IMR-90 (cell line): ENCODE measurements at regions not wholly inside any gene's neighbourhood (a gene's known extent, or its start where the extent isn't known, plus 50 kb on each side); places are given as distances from the start of the nearest gene placed in this dataset.

ENCODE experiments used
- ATAC-seq: fragments of 200-7000 bp; cut with Tn5 transposase; 2 replicates; pipeline ENCODE4 v1.9.1; 2020; ENCODE audit warnings: low read depth, mild to moderate bottlenecking, moderate library complexity
- BruUV-seq: library from RNA; stranded (reverse); fragments of 400-500 nt; replicated peaks from 2 replicates; lab custom pipeline; 2021; lab: Mats Ljungman, UMichigan
- CTCF ChIA-PET: fragments of 300-600 bp; formaldehyde crosslinking; extraction: SDS; loops from one replicate; lab custom pipeline; 2021; ENCODE audit warnings: antibody characterized with exemption; lab: Yijun Ruan, JAX
- POLR2A ChIA-PET: fragments of 300-600 bp; sonication (Branson Sonifier 250); formaldehyde crosslinking; loops from one replicate; lab custom pipeline; 2022; ENCODE audit warnings: antibody characterized with exemption; ENCODE audit not compliant: unreplicated experiment; lab: Charles Lee
- DNase-seq: peaks from one replicate; pipeline ENCODE4 v3.0.0; 2013
- H2AFZ ChIP-seq: replicated peaks from 2 replicates; pipeline ENCODE3; 2013; ENCODE audit warnings: low read length, mild to moderate bottlenecking; ENCODE audit not compliant: poor library complexity
- H2AK5ac ChIP-seq: 2 replicates; pipeline ENCODE4 v1.6.1; 2013; ENCODE audit warnings: low read depth, low read length, inconsistent platforms
- H2AK9ac ChIP-seq: replicated peaks from 2 replicates; pipeline ENCODE3; 2013; ENCODE audit warnings: mild to moderate bottlenecking, low read depth, low read length, moderate library complexity; ENCODE audit not compliant: poor library complexity
- H2BK120ac ChIP-seq: 2 replicates; pipeline ENCODE4 v1.6.1; 2013; ENCODE audit warnings: low read depth, low read length, inconsistent platforms
- H2BK15ac ChIP-seq: 3 replicates; pipeline ENCODE4 v1.6.1; 2013; ENCODE audit warnings: low read depth, low read length, inconsistent platforms
- H2BK20ac ChIP-seq: 2 replicates; pipeline ENCODE4 v1.6.1; 2013; ENCODE audit warnings: low read depth, mild to moderate bottlenecking, inconsistent platforms, low read length, moderate library complexity
- H2BK5ac ChIP-seq: 2 replicates; pipeline ENCODE4 v1.6.1; 2013; ENCODE audit warnings: mild to moderate bottlenecking, low read depth, low read length, inconsistent platforms; ENCODE audit not compliant: poor library complexity, severe bottlenecking
- H3K14ac ChIP-seq: replicated peaks from 2 replicates; pipeline ENCODE4 v1.6.1; 2013; ENCODE audit warnings: low read depth, low read length, inconsistent platforms
- H3K18ac ChIP-seq: 2 replicates; pipeline ENCODE4 v1.6.1; 2013; ENCODE audit warnings: low read depth, low read length, control low read depth
- H3K23ac ChIP-seq: 2 replicates; pipeline ENCODE4 v1.6.1; 2013; ENCODE audit warnings: low read depth, low read length, inconsistent platforms
- H3K27ac ChIP-seq: 2 replicates; pipeline ENCODE4 v1.5.1; 2013; ENCODE audit warnings: mild to moderate bottlenecking, control low read depth, low read length; ENCODE audit not compliant: insufficient read depth
- H3K27me3 ChIP-seq: 2 replicates; pipeline ENCODE4 v1.6.1; 2013; ENCODE audit warnings: low read length; ENCODE audit not compliant: control insufficient read depth, insufficient read depth
- H3K36me3 ChIP-seq: 2 replicates; pipeline ENCODE4 v1.6.1; 2013; ENCODE audit warnings: low read length, mixed read lengths; ENCODE audit not compliant: control insufficient read depth, insufficient read depth
- H3K4ac ChIP-seq: 2 replicates; pipeline ENCODE4 v1.6.1; 2013; ENCODE audit warnings: low read depth, low read length, inconsistent platforms
- H3K4me1 ChIP-seq: 2 replicates; pipeline ENCODE4 v1.6.1; 2013; ENCODE audit warnings: low read length, mixed read lengths; ENCODE audit not compliant: control insufficient read depth, insufficient read depth
- H3K4me2 ChIP-seq: 2 replicates; pipeline ENCODE4 v1.6.1; 2013; ENCODE audit warnings: low read depth, mild to moderate bottlenecking, control low read depth, low read length, moderate library complexity
- H3K4me3 ChIP-seq: 2 replicates; pipeline ENCODE4 v1.5.1; 2013; ENCODE audit warnings: low read depth, mild to moderate bottlenecking, control low read depth, low read length, moderate library complexity; ENCODE audit not compliant: insufficient read depth
- H3K56ac ChIP-seq: 2 replicates; pipeline ENCODE4 v1.6.1; 2013; ENCODE audit warnings: low read length, inconsistent platforms; ENCODE audit not compliant: insufficient read depth; ENCODE audit errors: extremely low read depth
- H3K79me1 ChIP-seq, 2 experiments: 2 replicates each; pipeline ENCODE4 v1.6.1; 2013; ENCODE audit warnings: low read length in 2 of 2, inconsistent platforms in 1 of 2, low read depth in 1 of 2
- H3K9ac ChIP-seq: 2 replicates; pipeline ENCODE4 v1.6.1; 2013; ENCODE audit warnings: low read depth, low read length, control low read depth
- H3K9me1 ChIP-seq: 2 replicates; pipeline ENCODE4 v1.6.1; 2013; ENCODE audit warnings: low read length, inconsistent platforms; ENCODE audit not compliant: insufficient read depth
- H3K9me3 ChIP-seq: 2 replicates; pipeline ENCODE4 v1.6.1; 2013; ENCODE audit warnings: low read length; ENCODE audit not compliant: control insufficient read depth, insufficient read depth
- H4K20me1 ChIP-seq: 2 replicates; pipeline ENCODE4 v1.6.1; 2013; ENCODE audit warnings: low read length, inconsistent platforms; ENCODE audit not compliant: insufficient read depth
- H4K5ac ChIP-seq: 2 replicates; pipeline ENCODE4 v1.6.1; 2013; ENCODE audit warnings: mild to moderate bottlenecking, low read depth, low read length, control low read depth
- H4K8ac ChIP-seq, 2 experiments: 2 replicates each; pipeline ENCODE4 v1.6.1; 2013; ENCODE audit warnings: low read depth in 2 of 2, low read length in 2 of 2, control low read depth in 1 of 2, inconsistent platforms in 1 of 2
- H4K91ac ChIP-seq: 2 replicates; pipeline ENCODE4 v1.6.1; 2013; ENCODE audit warnings: low read depth, low read length, inconsistent platforms; ENCODE audit not compliant: insufficient read depth
- BHLHE40 ChIP-seq: fragments of 150-350 bp; IDR thresholded peaks from 2 replicates; pipeline ENCODE4 v1.6.1; 2016; ENCODE audit warnings: mild to moderate bottlenecking, low read depth, low read length
- CEBPB ChIP-seq: IDR thresholded peaks from 2 replicates; pipeline ENCODE4 v1.6.1; 2012; ENCODE audit warnings: low read depth, low read length, improper control_type of control experiment
- CHD1 ChIP-seq: IDR thresholded peaks from 2 replicates; pipeline ENCODE4 v1.6.1; 2012; ENCODE audit warnings: low read depth, low read length, improper control_type of control experiment
- FOS ChIP-seq: fragments of 150-350 bp; IDR thresholded peaks from 2 replicates; pipeline ENCODE4 v1.6.1; 2016; ENCODE audit warnings: low read depth, low read length
- MAFK ChIP-seq: IDR thresholded peaks from 2 replicates; pipeline ENCODE4 v1.6.1; 2012; ENCODE audit warnings: low read depth, low read length, improper control_type of control experiment
- MAZ ChIP-seq: IDR thresholded peaks from 2 replicates; pipeline ENCODE4 v1.6.1; 2012; ENCODE audit warnings: low read depth, mild to moderate bottlenecking, low read length, improper control_type of control experiment, moderate library complexity, borderline replicate concordance
- MXI1 ChIP-seq: IDR thresholded peaks from 2 replicates; pipeline ENCODE4 v1.6.1; 2012; ENCODE audit warnings: low read depth, mild to moderate bottlenecking, low read length, moderate library complexity, borderline replicate concordance
- NFE2L2 ChIP-seq: fragments of 150-350 bp; IDR thresholded peaks from 2 replicates; pipeline ENCODE4 v1.6.1; 2016; ENCODE audit warnings: low read depth, mild to moderate bottlenecking, low read length
- POLR2A ChIP-seq: IDR thresholded peaks from 2 replicates; pipeline ENCODE4 v1.6.1; 2012; ENCODE audit warnings: mild to moderate bottlenecking, low read depth, low read length
- RAD21 ChIP-seq: IDR thresholded peaks from 2 replicates; pipeline ENCODE4 v1.6.1; 2012; ENCODE audit warnings: low read length, improper control_type of control experiment
- RCOR1 ChIP-seq: IDR thresholded peaks from 2 replicates; pipeline ENCODE4 v1.6.1; 2012; ENCODE audit warnings: mild to moderate bottlenecking, low read length, improper control_type of control experiment; ENCODE audit not compliant: insufficient replicate concordance
- RFX5 ChIP-seq: IDR thresholded peaks from 2 replicates; pipeline ENCODE4 v1.8.0; 2012; ENCODE audit warnings: low read depth, mild to moderate bottlenecking, low read length, moderate library complexity
- SMC3 ChIP-seq: fragments of 150-350 bp; IDR thresholded peaks from 2 replicates; pipeline ENCODE4 v1.6.1; 2016; ENCODE audit warnings: low read depth, mild to moderate bottlenecking, antibody characterized with exemption, low read length, moderate library complexity
- WGBS, 2 experiments: methylation state at CpG; one replicate each; pipeline versions ENCODE4 v1.1.5 to v1.1.7; 2013; ENCODE audit warnings: missing lambda C conversion rate in 2 of 2; ENCODE audit not compliant: insufficient read length in 1 of 2; ENCODE audit errors: extremely low coverage in 2 of 2; 5-methylcytosine and 5-hydroxymethylcytosine counted together
- dilution Hi-C: fragments of 300-500 bp; cut with HindIII; formaldehyde crosslinking; loops from one replicate; pipeline ENCODE4 v1.14.3; 2018; ENCODE audit warnings: low sequenced_read_pairs; ENCODE audit not compliant: unreplicated experiment
- in situ Hi-C: fragments of 300-500 bp; cut with MboI; formaldehyde crosslinking; loops from 3 replicates; pipeline ENCODE4 v1.14.3; 2019; ENCODE audit warnings: low sequenced_read_pairs, inconsistent platforms, mixed read lengths
- intact Hi-C: fragments of 100-400 bp; cut with micrococcal nuclease; formaldehyde crosslinking; loops from 2 replicates; pipeline ENCODE4 v1.10.0; 2022
- TF ChIP-seq, protein P1 (sequence below): fragments of 150-350 bp; IDR thresholded peaks from 2 replicates; pipeline ENCODE4 v1.6.1; 2017; ENCODE audit warnings: mild to moderate bottlenecking, antibody characterized with exemption, low read length, low read depth
- TF ChIP-seq, protein P2 (sequence below): conservative IDR thresholded peaks from 2 replicates; pipeline ENCODE4 v1.5.1; 2012; ENCODE audit warnings: mild to moderate bottlenecking, low read depth, low read length, improper control_type of control experiment
- TF ChIP-seq, protein P3 (sequence below): fragments of 150-350 bp; IDR thresholded peaks from 2 replicates; pipeline ENCODE4 v1.6.1; 2016; ENCODE audit warnings: low read depth, mild to moderate bottlenecking, low read length, moderate library complexity, borderline replicate concordance

DNA sequence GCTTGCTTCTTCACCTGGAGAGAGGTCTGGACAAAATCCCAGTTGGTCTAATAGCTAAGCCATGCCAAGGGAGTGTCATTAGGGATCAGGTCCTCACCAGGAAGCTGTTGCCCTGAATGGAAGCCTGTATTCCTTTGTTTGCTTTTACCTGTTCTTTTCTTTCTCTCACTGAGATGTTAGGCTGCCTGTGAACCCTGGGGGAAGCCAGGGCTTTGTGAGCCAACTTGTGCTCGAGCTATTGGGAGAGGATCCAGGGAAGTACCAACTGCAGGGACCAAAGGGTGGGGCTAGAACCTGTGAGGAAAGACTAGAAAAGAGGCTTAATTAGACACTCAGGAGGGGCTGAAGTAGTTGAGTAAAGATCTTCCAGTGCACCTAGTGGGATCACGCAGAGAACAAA lies 451.2 kb upstream of the TLE4 start:
- no peak for ATAC-seq
- intact Hi-C loops: loop anchor here (10.0 kb wide), 1 partner anchor 296 kb away; no protein-coding TSS in a partner anchor
- H3K36me3 ChIP-seq: no peaks in the 10 kb centered on the region
- 63% methylated on average over 1 of the region's 2 CpGs; no CpG with 5 or more reads in 1 of the 2 experiments for WGBS, 2 experiments
- no peak overlapping the region for H2BK5ac ChIP-seq
- no peak overlapping the region for H2BK15ac ChIP-seq
- H3K27me3 ChIP-seq: no peaks in the 10 kb centered on the region
- H2AK5ac ChIP-seq: no peak overlapping the region
- H2BK20ac ChIP-seq: no peak overlapping the region
- no peak overlapping the region for H3K18ac ChIP-seq
- no peak overlapping the region for H4K5ac ChIP-seq
- H4K91ac ChIP-seq: no peak overlapping the region
- H4K20me1 ChIP-seq: no peaks in the 10 kb centered on the region
- H3K27ac ChIP-seq: no peak overlapping the region
- H3K23ac ChIP-seq: no peak overlapping the region
- H3K4me1 ChIP-seq: no peaks in the 10 kb centered on the region
- H3K4ac ChIP-seq: no peak overlapping the region
- CTCF ChIA-PET: no interaction called here
- H3K4me3 ChIP-seq: no peak overlapping the region
- no peaks in the 10 kb centered on the region for H3K9me3 ChIP-seq
- no peaks in the 10 kb centered on the region for H3K79me1 ChIP-seq
- in situ Hi-C loops: loop anchor here (10.0 kb wide), 1 partner anchor 516 kb away; no protein-coding TSS in a partner anchor
- no peaks in the 10 kb centered on the region for H3K9me1 ChIP-seq
- no peak overlapping the region for H3K9ac ChIP-seq
- no peak overlapping the region for H2AK9ac ChIP-seq
- BruUV-seq: no TSS peak
- H3K56ac ChIP-seq: no peak overlapping the region
- no peak for DNase-seq
- TF ChIP-seq RFX5 (no peak), MXI1 (no peak), CEBPB (no peak), MAFK (no peak), BHLHE40 (no peak), CHD1 (no peak), RAD21 (no peak), POLR2A (no peak), FOS (no peak), RCOR1 (no peak), MAZ (no peak), NFE2L2 (no peak), SMC3 (no peak)
- TF ChIP-seq, protein P1, sequence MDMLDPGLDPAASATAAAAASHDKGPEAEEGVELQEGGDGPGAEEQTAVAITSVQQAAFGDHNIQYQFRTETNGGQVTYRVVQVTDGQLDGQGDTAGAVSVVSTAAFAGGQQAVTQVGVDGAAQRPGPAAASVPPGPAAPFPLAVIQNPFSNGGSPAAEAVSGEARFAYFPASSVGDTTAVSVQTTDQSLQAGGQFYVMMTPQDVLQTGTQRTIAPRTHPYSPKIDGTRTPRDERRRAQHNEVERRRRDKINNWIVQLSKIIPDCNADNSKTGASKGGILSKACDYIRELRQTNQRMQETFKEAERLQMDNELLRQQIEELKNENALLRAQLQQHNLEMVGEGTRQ: no peak
- TF ChIP-seq, protein P2, sequence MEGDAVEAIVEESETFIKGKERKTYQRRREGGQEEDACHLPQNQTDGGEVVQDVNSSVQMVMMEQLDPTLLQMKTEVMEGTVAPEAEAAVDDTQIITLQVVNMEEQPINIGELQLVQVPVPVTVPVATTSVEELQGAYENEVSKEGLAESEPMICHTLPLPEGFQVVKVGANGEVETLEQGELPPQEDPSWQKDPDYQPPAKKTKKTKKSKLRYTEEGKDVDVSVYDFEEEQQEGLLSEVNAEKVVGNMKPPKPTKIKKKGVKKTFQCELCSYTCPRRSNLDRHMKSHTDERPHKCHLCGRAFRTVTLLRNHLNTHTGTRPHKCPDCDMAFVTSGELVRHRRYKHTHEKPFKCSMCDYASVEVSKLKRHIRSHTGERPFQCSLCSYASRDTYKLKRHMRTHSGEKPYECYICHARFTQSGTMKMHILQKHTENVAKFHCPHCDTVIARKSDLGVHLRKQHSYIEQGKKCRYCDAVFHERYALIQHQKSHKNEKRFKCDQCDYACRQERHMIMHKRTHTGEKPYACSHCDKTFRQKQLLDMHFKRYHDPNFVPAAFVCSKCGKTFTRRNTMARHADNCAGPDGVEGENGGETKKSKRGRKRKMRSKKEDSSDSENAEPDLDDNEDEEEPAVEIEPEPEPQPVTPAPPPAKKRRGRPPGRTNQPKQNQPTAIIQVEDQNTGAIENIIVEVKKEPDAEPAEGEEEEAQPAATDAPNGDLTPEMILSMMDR: no peak
- TF ChIP-seq, protein P3, sequence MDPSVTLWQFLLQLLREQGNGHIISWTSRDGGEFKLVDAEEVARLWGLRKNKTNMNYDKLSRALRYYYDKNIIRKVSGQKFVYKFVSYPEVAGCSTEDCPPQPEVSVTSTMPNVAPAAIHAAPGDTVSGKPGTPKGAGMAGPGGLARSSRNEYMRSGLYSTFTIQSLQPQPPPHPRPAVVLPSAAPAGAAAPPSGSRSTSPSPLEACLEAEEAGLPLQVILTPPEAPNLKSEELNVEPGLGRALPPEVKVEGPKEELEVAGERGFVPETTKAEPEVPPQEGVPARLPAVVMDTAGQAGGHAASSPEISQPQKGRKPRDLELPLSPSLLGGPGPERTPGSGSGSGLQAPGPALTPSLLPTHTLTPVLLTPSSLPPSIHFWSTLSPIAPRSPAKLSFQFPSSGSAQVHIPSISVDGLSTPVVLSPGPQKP: no peak
- peak overlapping the region; percentile 5 for H2AFZ ChIP-seq
- no peak overlapping the region for H4K8ac ChIP-seq
- H3K14ac ChIP-seq: no peak overlapping the region
- no peak overlapping the region for H2BK120ac ChIP-seq
- no peak overlapping the region for H3K4me2 ChIP-seq
- POLR2A ChIA-PET: no interaction called here
- dilution Hi-C loops: no loop called here
